Endodermal cell (in vitro differentiated cells): ENCODE measurements at regions not wholly inside any gene's neighbourhood (a gene's known extent, or its start where the extent isn't known, plus 50 kb on each side); places are given as distances from the start of the nearest gene placed in this dataset.

ENCODE experiments used
- DNase-seq: peaks from one replicate; pipeline ENCODE4 v3.0.0-alpha.2; 2017
- H3K27ac ChIP-seq: 2 replicates; pipeline ENCODE4 v1.5.1; 2013; ENCODE audit warnings: mild to moderate bottlenecking, low read depth, low read length, moderate library complexity
- H3K27me3 ChIP-seq: 2 replicates; pipeline ENCODE4 v1.6.1; 2013; ENCODE audit warnings: mild to moderate bottlenecking, low read length, moderate library complexity; ENCODE audit not compliant: insufficient read depth, control insufficient read depth, poor library complexity, severe bottlenecking
- H3K36me3 ChIP-seq: 2 replicates; pipeline ENCODE4 v1.7.0; 2013; ENCODE audit warnings: mild to moderate bottlenecking, low read length, moderate library complexity; ENCODE audit not compliant: control insufficient read depth, insufficient read depth
- H3K4me1 ChIP-seq: one replicate; pipeline ENCODE4 v1.7.0; 2013; ENCODE audit warnings: low read length; ENCODE audit not compliant: control insufficient read depth, insufficient read depth
- H3K4me3 ChIP-seq: 2 replicates; pipeline ENCODE4 v1.5.1; 2013; ENCODE audit warnings: mild to moderate bottlenecking, low read length, moderate library complexity
- H3K9ac ChIP-seq: 2 replicates; pipeline ENCODE4 v1.6.1; 2013; ENCODE audit warnings: mild to moderate bottlenecking, low read length, moderate library complexity; ENCODE audit not compliant: poor library complexity, severe bottlenecking; ENCODE audit errors: extremely low read depth
- H3K9me3 ChIP-seq: 2 replicates; pipeline ENCODE4 v1.6.1; 2013; ENCODE audit warnings: mild to moderate bottlenecking, low read length, moderate library complexity; ENCODE audit not compliant: control insufficient read depth
- H3K27ac Mint-ChIP-seq: 2 replicates; pipeline ENCODE4 v1.8.0; 2020; ENCODE audit warnings: mixed read lengths
- H3K27me3 Mint-ChIP-seq: 2 replicates; pipeline ENCODE4 v1.8.0; 2021; ENCODE audit warnings: mild to moderate bottlenecking, mixed read lengths; ENCODE audit not compliant: insufficient read depth
- H3K36me3 Mint-ChIP-seq: 2 replicates; pipeline ENCODE4 v1.8.0; 2020; ENCODE audit warnings: low read depth, mixed read lengths
- H3K4me1 Mint-ChIP-seq: 2 replicates; pipeline ENCODE4 v1.8.0; 2020; ENCODE audit warnings: mixed read lengths
- H3K4me3 Mint-ChIP-seq: 2 replicates; pipeline ENCODE4 v1.8.0; 2020; ENCODE audit warnings: mild to moderate bottlenecking, moderate library complexity, mixed read lengths
- H3K9me3 Mint-ChIP-seq: 2 replicates; pipeline ENCODE4 v1.8.0; 2020; ENCODE audit warnings: mild to moderate bottlenecking, mixed read lengths
- CTCF ChIP-seq: fragments of 200-600 bp; sonication (generic); conservative IDR thresholded peaks from 2 replicates; pipeline ENCODE4 v1.5.0; 2021; ENCODE audit warnings: antibody characterized with exemption, mild to moderate bottlenecking
- WGBS, 2 experiments: methylation state at CpG; one replicate each; pipeline versions ENCODE4 v1.1.5 to v1.1.7; 2013; ENCODE audit warnings: missing lambda C conversion rate in 2 of 2, mixed read lengths in 1 of 2; ENCODE audit not compliant: insufficient coverage in 1 of 2, insufficient read length in 1 of 2; 5-methylcytosine and 5-hydroxymethylcytosine counted together

GRCh38 chr10:33828592-33828991, 494.1 kb upstream of the NRP1 start:
- peaks cover 1% of the 10 kb centered on the region for H3K9me3 Mint-ChIP-seq
- TF ChIP-seq CTCF: no peak
- no peak overlapping the region for H3K4me3 ChIP-seq
- H3K27me3 Mint-ChIP-seq: no peaks in the 10 kb centered on the region
- no peaks in the 10 kb centered on the region for H3K36me3 ChIP-seq
- H3K9ac ChIP-seq: no peak overlapping the region
- DNase-seq: no peak
- no peak overlapping the region for H3K4me3 Mint-ChIP-seq
- no peaks in the 10 kb centered on the region for H3K9me3 ChIP-seq
- H3K36me3 Mint-ChIP-seq: no peaks in the 10 kb centered on the region
- no peak overlapping the region for H3K27ac Mint-ChIP-seq
- no peak overlapping the region for H3K27ac ChIP-seq
- no peaks in the 10 kb centered on the region for H3K4me1 ChIP-seq
- 88 to 90% methylated on average over 2 to 4 of the region's 4 CpGs for WGBS, 2 experiments
- H3K4me1 Mint-ChIP-seq: no peaks in the 10 kb centered on the region
- no peaks in the 10 kb centered on the region for H3K27me3 ChIP-seq

- H3K27ac Mint-ChIP-seq: no peak overlapping the region
- no peaks in the 10 kb centered on the region for H3K36me3 Mint-ChIP-seq
- Histone ChIP-seq H3K9me3 (no peaks in the 10 kb centered on the region), H3K27me3 (no peaks in the 10 kb centered on the region), H3K4me3 (no peak overlapping the region), H3K9ac (no peak overlapping the region), H3K4me1 (no peaks in the 10 kb centered on the region), H3K36me3 (no peaks in the 10 kb centered on the region), H3K27ac (no peak overlapping the region)
- peaks cover 1% of the 10 kb centered on the region for H3K9me3 Mint-ChIP-seq
- WGBS, 2 experiments: 100% methylated on average over 1 of the region's 1 CpG; no CpG with 5 or more reads in 1 of the 2 experiments
- H3K27me3 Mint-ChIP-seq: no peaks in the 10 kb centered on the region
- no peak for TF ChIP-seq CTCF
- H3K4me1 Mint-ChIP-seq: no peaks in the 10 kb centered on the region
- no peak overlapping the region for H3K4me3 Mint-ChIP-seq
- DNase-seq: no peak
These were observed 491.7 kb upstream of the NRP1 start for GRCh38 chr10:33826186-33826585.

- 83 to 88% methylated on average over 1 to 3 of the region's 3 CpGs for WGBS, 2 experiments
- H3K27ac Mint-ChIP-seq: no peak overlapping the region
- no peaks in the 10 kb centered on the region for H3K27me3 Mint-ChIP-seq
- no peak for DNase-seq
- H3K36me3 ChIP-seq: no peaks in the 10 kb centered on the region
- H3K27me3 ChIP-seq: no peaks in the 10 kb centered on the region
- no peaks in the 10 kb centered on the region for H3K9me3 ChIP-seq
- TF ChIP-seq CTCF: no peak
- no peak overlapping the region for H3K27ac ChIP-seq
- H3K9ac ChIP-seq: no peak overlapping the region
- H3K4me1 ChIP-seq: no peaks in the 10 kb centered on the region
- peaks cover 6% of the 10 kb centered on the region for H3K4me1 Mint-ChIP-seq
- H3K9me3 Mint-ChIP-seq: no peaks in the 10 kb centered on the region
- no peak overlapping the region for H3K4me3 ChIP-seq
- no peak overlapping the region for H3K4me3 Mint-ChIP-seq
- no peaks in the 10 kb centered on the region for H3K36me3 Mint-ChIP-seq
These were observed 488.3 kb upstream of the NRP1 start for GRCh38 chr10:33822774-33823173.
